ENCODE measurements at regions not wholly inside any gene's neighbourhood (a gene's known extent, or its start where the extent isn't known, plus 50 kb on each side); places are given as distances from the start of the nearest gene placed in this dataset.

DNA sequence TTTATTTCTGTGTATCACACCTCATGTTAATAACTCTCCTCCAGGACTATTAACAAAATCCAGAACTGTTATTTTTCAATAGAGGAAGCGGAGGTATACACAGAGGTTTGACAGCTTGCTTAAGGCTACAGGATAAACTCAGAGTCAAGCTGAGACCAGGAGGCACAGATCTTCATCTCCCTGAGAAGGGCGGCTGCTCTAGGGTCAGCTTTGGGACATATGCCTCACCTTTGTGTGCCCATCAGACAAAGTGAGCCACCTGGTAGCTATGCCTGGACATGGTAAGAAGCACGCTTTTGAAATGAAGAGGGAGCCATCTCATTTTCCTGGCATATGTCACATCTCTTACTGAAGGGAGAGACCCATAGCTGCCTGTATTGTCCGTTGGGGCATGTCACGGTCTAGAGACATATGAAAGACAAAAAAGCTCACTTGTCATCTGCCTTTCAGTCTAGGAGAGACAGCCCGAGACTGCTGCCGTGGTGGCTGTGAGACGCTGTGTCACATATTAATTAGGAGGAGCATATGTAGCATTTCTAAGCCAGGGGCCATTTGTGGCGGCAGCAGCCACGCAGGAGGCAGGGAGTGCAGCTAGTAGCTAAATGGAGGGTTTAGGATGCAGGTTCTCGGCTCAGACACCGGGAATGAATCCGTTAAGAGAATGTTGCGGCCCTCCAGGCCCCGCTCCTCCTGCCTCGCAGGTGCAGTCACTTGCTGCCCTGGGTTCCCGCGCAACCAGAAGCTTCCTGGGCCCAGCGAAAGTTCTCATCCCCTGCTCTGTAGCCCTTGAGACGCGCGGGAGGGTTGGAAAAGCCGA is 161.3 kb upstream of the C1orf21 start:
- TF ChIP-seq POLR2A (IDR thresholded peaks at IDR 0.05), result no peak
- TF ChIP-seq, protein P1, sequence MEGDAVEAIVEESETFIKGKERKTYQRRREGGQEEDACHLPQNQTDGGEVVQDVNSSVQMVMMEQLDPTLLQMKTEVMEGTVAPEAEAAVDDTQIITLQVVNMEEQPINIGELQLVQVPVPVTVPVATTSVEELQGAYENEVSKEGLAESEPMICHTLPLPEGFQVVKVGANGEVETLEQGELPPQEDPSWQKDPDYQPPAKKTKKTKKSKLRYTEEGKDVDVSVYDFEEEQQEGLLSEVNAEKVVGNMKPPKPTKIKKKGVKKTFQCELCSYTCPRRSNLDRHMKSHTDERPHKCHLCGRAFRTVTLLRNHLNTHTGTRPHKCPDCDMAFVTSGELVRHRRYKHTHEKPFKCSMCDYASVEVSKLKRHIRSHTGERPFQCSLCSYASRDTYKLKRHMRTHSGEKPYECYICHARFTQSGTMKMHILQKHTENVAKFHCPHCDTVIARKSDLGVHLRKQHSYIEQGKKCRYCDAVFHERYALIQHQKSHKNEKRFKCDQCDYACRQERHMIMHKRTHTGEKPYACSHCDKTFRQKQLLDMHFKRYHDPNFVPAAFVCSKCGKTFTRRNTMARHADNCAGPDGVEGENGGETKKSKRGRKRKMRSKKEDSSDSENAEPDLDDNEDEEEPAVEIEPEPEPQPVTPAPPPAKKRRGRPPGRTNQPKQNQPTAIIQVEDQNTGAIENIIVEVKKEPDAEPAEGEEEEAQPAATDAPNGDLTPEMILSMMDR (IDR thresholded peaks at IDR 0.05 in 8 of 11, conservative IDR thresholded peaks at IDR 0.05 in 3 of 11), result no peak

Data from spleen (tissue), 7 donors.